HCT116 (cell line): ENCODE measurements at regions not wholly inside any gene's neighbourhood (a gene's known extent, or its start where the extent isn't known, plus 50 kb on each side); places are given as distances from the start of the nearest gene placed in this dataset.

Experiments
- CBX3 ChIP-seq: IDR thresholded peaks from 2 replicates; pipeline ENCODE4 v1.6.1; 2012; ENCODE audit warnings: low read depth
- EGR1 ChIP-seq: IDR thresholded peaks from 2 replicates; pipeline ENCODE4 v1.6.1; 2012; ENCODE audit warnings: low read depth
- POLR2A ChIP-seq: IDR thresholded peaks from 2 replicates; pipeline ENCODE4 v1.7.0; 2011; ENCODE audit warnings: borderline replicate concordance; ENCODE audit not compliant: insufficient read depth, insufficient read length; ENCODE audit errors: extremely low read depth
- POLR2AphosphoS5 ChIP-seq: IDR thresholded peaks from 2 replicates; pipeline ENCODE4 v1.6.1; 2011; ENCODE audit warnings: mild to moderate bottlenecking, low read depth, low read length, moderate library complexity
- REST ChIP-seq: IDR thresholded peaks from 2 replicates; pipeline ENCODE4 v1.6.1; 2012; ENCODE audit warnings: low read depth
- ZBTB33 ChIP-seq: IDR thresholded peaks from 2 replicates; pipeline ENCODE4 v1.6.1; 2011; ENCODE audit warnings: mild to moderate bottlenecking, low read length, moderate library complexity; ENCODE audit not compliant: insufficient replicate concordance; ENCODE audit errors: extremely low read depth
- TF ChIP-seq, protein P1 (sequence below), 3 experiments: fragments of 200-600 bp in 1 of 3; sonication (generic) in 1 of 3; IDR thresholded peaks in 2 of 3; conservative IDR thresholded peaks in 1 of 3; 2 replicates each; pipeline ENCODE4 v1.5.1; 2012 to 2017; ENCODE audit warnings: low read depth in 2 of 3, low read length in 2 of 3, antibody characterized with exemption in 1 of 3, borderline replicate concordance in 1 of 3, control low read depth in 1 of 3, mild to moderate bottlenecking in 1 of 3, mixed read lengths in 1 of 3, mixed run types in 1 of 3, moderate library complexity in 1 of 3; ENCODE audit not compliant: insufficient read depth in 1 of 3

GRCh38 chr16:85255777-85256176 is 143.5 kb upstream of the CIBAR2 start:
- no peak for TF ChIP-seq ZBTB33
- no peak for TF ChIP-seq REST
- TF ChIP-seq, protein P1, sequence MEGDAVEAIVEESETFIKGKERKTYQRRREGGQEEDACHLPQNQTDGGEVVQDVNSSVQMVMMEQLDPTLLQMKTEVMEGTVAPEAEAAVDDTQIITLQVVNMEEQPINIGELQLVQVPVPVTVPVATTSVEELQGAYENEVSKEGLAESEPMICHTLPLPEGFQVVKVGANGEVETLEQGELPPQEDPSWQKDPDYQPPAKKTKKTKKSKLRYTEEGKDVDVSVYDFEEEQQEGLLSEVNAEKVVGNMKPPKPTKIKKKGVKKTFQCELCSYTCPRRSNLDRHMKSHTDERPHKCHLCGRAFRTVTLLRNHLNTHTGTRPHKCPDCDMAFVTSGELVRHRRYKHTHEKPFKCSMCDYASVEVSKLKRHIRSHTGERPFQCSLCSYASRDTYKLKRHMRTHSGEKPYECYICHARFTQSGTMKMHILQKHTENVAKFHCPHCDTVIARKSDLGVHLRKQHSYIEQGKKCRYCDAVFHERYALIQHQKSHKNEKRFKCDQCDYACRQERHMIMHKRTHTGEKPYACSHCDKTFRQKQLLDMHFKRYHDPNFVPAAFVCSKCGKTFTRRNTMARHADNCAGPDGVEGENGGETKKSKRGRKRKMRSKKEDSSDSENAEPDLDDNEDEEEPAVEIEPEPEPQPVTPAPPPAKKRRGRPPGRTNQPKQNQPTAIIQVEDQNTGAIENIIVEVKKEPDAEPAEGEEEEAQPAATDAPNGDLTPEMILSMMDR (IDR thresholded peaks at IDR 0.05 in 2 of 3, conservative IDR thresholded peaks at IDR 0.05 in 1 of 3; ENCODE audit: borderline replicate concordance in 1 of 3, insufficient read depth in 1 of 3, low read depth in 2 of 3, low read length in 2 of 3) = no peak
- TF ChIP-seq POLR2A = no peak
- no peak for TF ChIP-seq POLR2AphosphoS5
- no peak for TF ChIP-seq CBX3
- no peak for TF ChIP-seq EGR1
